HCT116 (cell line): ENCODE measurements at regions not wholly inside any gene's neighbourhood (a gene's known extent, or its start where the extent isn't known, plus 50 kb on each side); places are given as distances from the start of the nearest gene placed in this dataset.

ENCODE experiments used
- CBX3 ChIP-seq: IDR thresholded peaks from 2 replicates; pipeline ENCODE4 v1.6.1; 2012; ENCODE audit warnings: low read depth
- EZH2 ChIP-seq: fragments of 200-600 bp; sonication (generic); IDR thresholded peaks from 2 replicates; pipeline ENCODE4 v1.6.1; 2017; ENCODE audit warnings: antibody characterized with exemption, mixed run types
- POLR2A ChIP-seq: IDR thresholded peaks from 2 replicates; pipeline ENCODE4 v1.7.0; 2011; ENCODE audit warnings: borderline replicate concordance; ENCODE audit not compliant: insufficient read depth, insufficient read length; ENCODE audit errors: extremely low read depth
- POLR2AphosphoS5 ChIP-seq: IDR thresholded peaks from 2 replicates; pipeline ENCODE4 v1.6.1; 2011; ENCODE audit warnings: mild to moderate bottlenecking, low read depth, low read length, moderate library complexity
- SIN3A ChIP-seq: IDR thresholded peaks from 2 replicates; pipeline ENCODE4 v1.6.1; 2012; ENCODE audit warnings: low read depth
- SP1 ChIP-seq: IDR thresholded peaks from 2 replicates; pipeline ENCODE4 v1.6.1; 2012; ENCODE audit warnings: low read depth
- TCF7L2 ChIP-seq: IDR thresholded peaks from 2 replicates; pipeline ENCODE4 v1.7.0; 2011; ENCODE audit warnings: borderline replicate concordance, inconsistent platforms; ENCODE audit not compliant: insufficient read depth, insufficient read length; ENCODE audit errors: extremely low read depth
- YY1 ChIP-seq: IDR thresholded peaks from 2 replicates; pipeline ENCODE4 v1.6.1; 2011; ENCODE audit warnings: low read length, low read depth, moderate library complexity, mild to moderate bottlenecking; ENCODE audit not compliant: insufficient replicate concordance; ENCODE audit errors: extremely low read depth
- TF ChIP-seq, protein P1 (sequence below), 3 experiments: fragments of 200-600 bp in 1 of 3; sonication (generic) in 1 of 3; IDR thresholded peaks in 2 of 3; conservative IDR thresholded peaks in 1 of 3; 2 replicates each; pipeline ENCODE4 v1.5.1; 2012 to 2017; ENCODE audit warnings: low read depth in 2 of 3, low read length in 2 of 3, antibody characterized with exemption in 1 of 3, borderline replicate concordance in 1 of 3, control low read depth in 1 of 3, mild to moderate bottlenecking in 1 of 3, mixed read lengths in 1 of 3, mixed run types in 1 of 3, moderate library complexity in 1 of 3; ENCODE audit not compliant: insufficient read depth in 1 of 3
- TF ChIP-seq, protein P2 (sequence below): IDR thresholded peaks from 2 replicates; pipeline ENCODE4 v1.6.1; 2012
- TF ChIP-seq, protein P3 (sequence below): IDR thresholded peaks from 2 replicates; pipeline ENCODE4 v1.6.1; 2011; ENCODE audit warnings: mild to moderate bottlenecking, low read length, moderate library complexity; ENCODE audit not compliant: insufficient replicate concordance; ENCODE audit errors: extremely low read depth
- TF ChIP-seq, protein P4 (sequence below): IDR thresholded peaks from 2 replicates; pipeline ENCODE4 v1.6.1; 2012

DNA sequence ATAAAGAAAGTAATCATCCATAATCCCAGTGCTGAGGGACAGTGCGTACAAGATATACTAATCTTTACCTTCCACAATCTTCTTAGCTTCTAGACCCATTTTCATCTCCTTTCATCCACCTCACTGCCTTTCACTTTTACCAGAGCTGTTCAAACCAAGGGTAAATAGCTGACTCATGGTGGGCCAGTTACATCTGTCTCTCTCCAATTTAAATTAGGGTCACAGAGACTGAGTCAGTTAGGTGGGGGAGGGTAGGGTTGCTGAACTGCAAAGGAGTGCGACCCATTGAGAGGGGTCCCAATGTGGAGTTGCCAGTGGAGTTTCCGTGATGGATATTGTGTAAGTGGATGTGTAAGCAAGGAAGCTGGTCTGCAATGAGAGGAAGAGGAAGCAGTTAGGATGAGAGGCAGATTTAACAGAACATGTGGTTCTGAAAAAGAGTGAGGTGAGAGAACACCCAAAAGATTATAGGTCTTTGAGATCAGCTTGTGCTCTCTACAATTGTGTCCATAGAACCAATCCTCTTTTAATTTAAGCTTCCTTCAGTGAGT lies 83.5 kb downstream of the GP2 start:
- TF ChIP-seq EZH2 (no peak), TCF7L2 (no peak), POLR2A (no peak), SIN3A (no peak), POLR2AphosphoS5 (no peak), CBX3 (no peak), SP1 (no peak), YY1 (no peak)
- TF ChIP-seq, protein P1, sequence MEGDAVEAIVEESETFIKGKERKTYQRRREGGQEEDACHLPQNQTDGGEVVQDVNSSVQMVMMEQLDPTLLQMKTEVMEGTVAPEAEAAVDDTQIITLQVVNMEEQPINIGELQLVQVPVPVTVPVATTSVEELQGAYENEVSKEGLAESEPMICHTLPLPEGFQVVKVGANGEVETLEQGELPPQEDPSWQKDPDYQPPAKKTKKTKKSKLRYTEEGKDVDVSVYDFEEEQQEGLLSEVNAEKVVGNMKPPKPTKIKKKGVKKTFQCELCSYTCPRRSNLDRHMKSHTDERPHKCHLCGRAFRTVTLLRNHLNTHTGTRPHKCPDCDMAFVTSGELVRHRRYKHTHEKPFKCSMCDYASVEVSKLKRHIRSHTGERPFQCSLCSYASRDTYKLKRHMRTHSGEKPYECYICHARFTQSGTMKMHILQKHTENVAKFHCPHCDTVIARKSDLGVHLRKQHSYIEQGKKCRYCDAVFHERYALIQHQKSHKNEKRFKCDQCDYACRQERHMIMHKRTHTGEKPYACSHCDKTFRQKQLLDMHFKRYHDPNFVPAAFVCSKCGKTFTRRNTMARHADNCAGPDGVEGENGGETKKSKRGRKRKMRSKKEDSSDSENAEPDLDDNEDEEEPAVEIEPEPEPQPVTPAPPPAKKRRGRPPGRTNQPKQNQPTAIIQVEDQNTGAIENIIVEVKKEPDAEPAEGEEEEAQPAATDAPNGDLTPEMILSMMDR (IDR thresholded peaks at IDR 0.05 in 2 of 3, conservative IDR thresholded peaks at IDR 0.05 in 1 of 3; ENCODE audit: borderline replicate concordance in 1 of 3, insufficient read depth in 1 of 3, low read depth in 2 of 3, low read length in 2 of 3) = no peak
- TF ChIP-seq, protein P2, sequence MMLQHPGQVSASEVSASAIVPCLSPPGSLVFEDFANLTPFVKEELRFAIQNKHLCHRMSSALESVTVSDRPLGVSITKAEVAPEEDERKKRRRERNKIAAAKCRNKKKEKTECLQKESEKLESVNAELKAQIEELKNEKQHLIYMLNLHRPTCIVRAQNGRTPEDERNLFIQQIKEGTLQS = no peak
- TF ChIP-seq, protein P3, sequence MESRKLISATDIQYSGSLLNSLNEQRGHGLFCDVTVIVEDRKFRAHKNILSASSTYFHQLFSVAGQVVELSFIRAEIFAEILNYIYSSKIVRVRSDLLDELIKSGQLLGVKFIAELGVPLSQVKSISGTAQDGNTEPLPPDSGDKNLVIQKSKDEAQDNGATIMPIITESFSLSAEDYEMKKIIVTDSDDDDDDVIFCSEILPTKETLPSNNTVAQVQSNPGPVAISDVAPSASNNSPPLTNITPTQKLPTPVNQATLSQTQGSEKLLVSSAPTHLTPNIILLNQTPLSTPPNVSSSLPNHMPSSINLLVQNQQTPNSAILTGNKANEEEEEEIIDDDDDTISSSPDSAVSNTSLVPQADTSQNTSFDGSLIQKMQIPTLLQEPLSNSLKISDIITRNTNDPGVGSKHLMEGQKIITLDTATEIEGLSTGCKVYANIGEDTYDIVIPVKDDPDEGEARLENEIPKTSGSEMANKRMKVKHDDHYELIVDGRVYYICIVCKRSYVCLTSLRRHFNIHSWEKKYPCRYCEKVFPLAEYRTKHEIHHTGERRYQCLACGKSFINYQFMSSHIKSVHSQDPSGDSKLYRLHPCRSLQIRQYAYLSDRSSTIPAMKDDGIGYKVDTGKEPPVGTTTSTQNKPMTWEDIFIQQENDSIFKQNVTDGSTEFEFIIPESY = no peak
- TF ChIP-seq, protein P4, sequence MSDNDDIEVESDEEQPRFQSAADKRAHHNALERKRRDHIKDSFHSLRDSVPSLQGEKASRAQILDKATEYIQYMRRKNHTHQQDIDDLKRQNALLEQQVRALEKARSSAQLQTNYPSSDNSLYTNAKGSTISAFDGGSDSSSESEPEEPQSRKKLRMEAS = no peak
